ENCODE measurements at regions not wholly inside any gene's neighbourhood (a gene's known extent, or its start where the extent isn't known, plus 50 kb on each side); places are given as distances from the start of the nearest gene placed in this dataset.

GRCh38 chr10:90999512-91000172, 78.8 kb upstream of the ANKRD1 start:
- TF ChIP-seq CTCF (IDR thresholded peaks at IDR 0.05; ENCODE audit: low read depth, low read length, missing input control) (no peak), REST (IDR thresholded peaks at IDR 0.05) (no peak), HNF4G (IDR thresholded peaks at IDR 0.05) (no peak), GABPA (IDR thresholded peaks at IDR 0.05 in 1 of 2, conservative IDR thresholded peaks at IDR 0.05 in 1 of 2) (no peak), MAX (IDR thresholded peaks at IDR 0.05) (no peak), HNF4A (conservative IDR thresholded peaks at IDR 0.05) (no peak)
